ENCODE measurements at regions not wholly inside any gene's neighbourhood (a gene's known extent, or its start where the extent isn't known, plus 50 kb on each side); places are given as distances from the start of the nearest gene placed in this dataset.

- no peak for DNase-seq (ENCODE audit: low read depth)
Observed at GRCh38 chr3:110804856-110805255, 266.8 kb upstream of the NECTIN3 start.

- no peak for DNase-seq (ENCODE audit: low read depth)
Observed at GRCh38 chr3:110806924-110807323, 264.7 kb upstream of the NECTIN3 start.

- DNase-seq (ENCODE audit: low read depth), result peak; percentile 36
Observed at GRCh38 chr3:110808630-110809029, 263.0 kb upstream of the NECTIN3 start.

- DNase-seq (ENCODE audit: low read depth), result peak; percentile 89
Observed at GRCh38 chr3:110810356-110810755, 261.3 kb upstream of the NECTIN3 start.

GRCh38 chr3:110811050-110811449, 260.6 kb upstream of the NECTIN3 start:
- peak; percentile 99 for DNase-seq (ENCODE audit: low read depth)

GRCh38 chr3:110813541-110813940, 258.1 kb upstream of the NECTIN3 start:
- no peak for DNase-seq (ENCODE audit: low read depth)

- DNase-seq (ENCODE audit: low read depth), result peak; percentile 82
Observed at GRCh38 chr3:110814170-110815007, 257.2 kb upstream of the NECTIN3 start.

GRCh38 chr3:110815008-110815583, 256.5 kb upstream of the NECTIN3 start:
- peak; percentile 90 for DNase-seq (ENCODE audit: low read depth)

- no peak for DNase-seq (ENCODE audit: low read depth)
Observed at GRCh38 chr3:110816008-110816407, 255.6 kb upstream of the NECTIN3 start.

GRCh38 chr3:110821586-110821985, 250.0 kb upstream of the NECTIN3 start:
- no peak for DNase-seq (ENCODE audit: low read depth)

GRCh38 chr3:110822971-110823370, 248.6 kb upstream of the NECTIN3 start:
- DNase-seq (ENCODE audit: low read depth), result no peak

- DNase-seq (ENCODE audit: low read depth), result no peak
Observed at GRCh38 chr3:110846971-110847370, 224.6 kb upstream of the NECTIN3 start.

- DNase-seq (ENCODE audit: low read depth), result no peak
Observed at GRCh38 chr3:110849064-110849463, 222.6 kb upstream of the NECTIN3 start.

GRCh38 chr3:110851736-110852135, 219.9 kb upstream of the NECTIN3 start:
- DNase-seq (ENCODE audit: low read depth), result no peak

GRCh38 chr3:110855207-110855606, 216.4 kb upstream of the NECTIN3 start:
- DNase-seq (ENCODE audit: low read depth), result no peak

GRCh38 chr3:110856916-110857315, 214.7 kb upstream of the NECTIN3 start:
- DNase-seq (ENCODE audit: low read depth), result no peak

GRCh38 chr3:110858549-110858948, 213.1 kb upstream of the NECTIN3 start:
- DNase-seq (ENCODE audit: low read depth), result no peak

- no peak for DNase-seq (ENCODE audit: low read depth)
Observed at GRCh38 chr3:110859336-110859735, 212.3 kb upstream of the NECTIN3 start.

- DNase-seq (ENCODE audit: low read depth), result no peak
Observed at GRCh38 chr3:110859993-110860392, 211.6 kb upstream of the NECTIN3 start.

- DNase-seq (ENCODE audit: low read depth), result no peak
Observed at GRCh38 chr3:110865934-110866333, 205.7 kb upstream of the NECTIN3 start.

- no peak for DNase-seq (ENCODE audit: low read depth)
Observed at GRCh38 chr3:110868106-110868505, 203.5 kb upstream of the NECTIN3 start.

GRCh38 chr3:110869736-110870135, 201.9 kb upstream of the NECTIN3 start:
- no peak for DNase-seq (ENCODE audit: low read depth)

GRCh38 chr3:110871869-110872268, 199.7 kb upstream of the NECTIN3 start:
- DNase-seq (ENCODE audit: low read depth), result no peak

- no peak for DNase-seq (ENCODE audit: low read depth)
Observed at GRCh38 chr3:110878692-110879091, 192.9 kb upstream of the NECTIN3 start.
